ENCODE measurements at regions not wholly inside any gene's neighbourhood (a gene's known extent, or its start where the extent isn't known, plus 50 kb on each side); places are given as distances from the start of the nearest gene placed in this dataset.
"Not testable (repeated sequence)": the region's sequence is repeated elsewhere in the genome, so short reads cannot be mapped to it uniquely, and the experiment has no call there.

DNA sequence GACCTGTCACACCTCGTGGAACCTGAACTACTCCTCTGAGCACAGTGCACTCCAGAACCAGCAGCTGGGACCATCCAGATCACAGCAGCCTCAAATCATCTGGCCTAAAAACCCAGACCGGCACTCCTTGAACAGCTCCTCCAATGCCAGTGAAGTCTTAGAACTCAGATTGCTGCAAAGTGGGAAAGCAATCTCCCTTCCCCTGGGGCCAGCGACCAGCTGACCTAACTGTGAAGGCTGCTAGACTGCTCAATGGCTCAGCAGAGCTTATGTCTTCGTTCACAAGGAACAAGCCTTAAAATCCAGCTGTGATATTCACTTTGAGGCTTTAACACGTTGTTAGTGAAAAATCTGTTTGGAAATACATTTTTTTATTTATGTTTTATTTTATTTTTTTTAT is 243.2 kb downstream of the ANKRD60 start:
- no peak for TF ChIP-seq ZFX (IDR thresholded peaks at IDR 0.05)
- H3K27ac ChIP-seq, result no peak overlapping the region

DNA sequence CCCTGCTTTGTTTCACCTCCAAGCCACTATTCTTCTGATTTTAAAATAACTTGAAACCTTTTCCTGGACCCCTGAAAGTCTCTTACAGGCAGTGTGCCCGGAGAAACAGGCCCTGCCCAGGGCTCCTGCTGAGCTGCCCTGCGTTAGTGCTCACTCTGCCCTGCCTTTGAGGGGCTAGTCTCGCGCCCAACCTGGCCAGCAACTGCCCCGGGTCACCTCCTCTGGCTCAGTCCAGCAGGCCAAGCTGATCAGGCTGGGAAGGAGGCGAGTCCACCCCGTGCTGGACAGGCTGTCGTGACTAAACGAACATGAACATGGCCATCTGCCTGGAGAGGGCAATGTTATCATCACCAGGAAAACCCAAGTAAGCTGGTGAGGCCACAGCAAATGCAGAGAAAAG is 245.4 kb downstream of the ANKRD60 start:
- H3K27ac ChIP-seq, result no peak overlapping the region
- TF ChIP-seq, protein P1, sequence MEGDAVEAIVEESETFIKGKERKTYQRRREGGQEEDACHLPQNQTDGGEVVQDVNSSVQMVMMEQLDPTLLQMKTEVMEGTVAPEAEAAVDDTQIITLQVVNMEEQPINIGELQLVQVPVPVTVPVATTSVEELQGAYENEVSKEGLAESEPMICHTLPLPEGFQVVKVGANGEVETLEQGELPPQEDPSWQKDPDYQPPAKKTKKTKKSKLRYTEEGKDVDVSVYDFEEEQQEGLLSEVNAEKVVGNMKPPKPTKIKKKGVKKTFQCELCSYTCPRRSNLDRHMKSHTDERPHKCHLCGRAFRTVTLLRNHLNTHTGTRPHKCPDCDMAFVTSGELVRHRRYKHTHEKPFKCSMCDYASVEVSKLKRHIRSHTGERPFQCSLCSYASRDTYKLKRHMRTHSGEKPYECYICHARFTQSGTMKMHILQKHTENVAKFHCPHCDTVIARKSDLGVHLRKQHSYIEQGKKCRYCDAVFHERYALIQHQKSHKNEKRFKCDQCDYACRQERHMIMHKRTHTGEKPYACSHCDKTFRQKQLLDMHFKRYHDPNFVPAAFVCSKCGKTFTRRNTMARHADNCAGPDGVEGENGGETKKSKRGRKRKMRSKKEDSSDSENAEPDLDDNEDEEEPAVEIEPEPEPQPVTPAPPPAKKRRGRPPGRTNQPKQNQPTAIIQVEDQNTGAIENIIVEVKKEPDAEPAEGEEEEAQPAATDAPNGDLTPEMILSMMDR (conservative IDR thresholded peaks at IDR 0.05), result no peak
- TF ChIP-seq ZFX (IDR thresholded peaks at IDR 0.05), result no peak

DNA sequence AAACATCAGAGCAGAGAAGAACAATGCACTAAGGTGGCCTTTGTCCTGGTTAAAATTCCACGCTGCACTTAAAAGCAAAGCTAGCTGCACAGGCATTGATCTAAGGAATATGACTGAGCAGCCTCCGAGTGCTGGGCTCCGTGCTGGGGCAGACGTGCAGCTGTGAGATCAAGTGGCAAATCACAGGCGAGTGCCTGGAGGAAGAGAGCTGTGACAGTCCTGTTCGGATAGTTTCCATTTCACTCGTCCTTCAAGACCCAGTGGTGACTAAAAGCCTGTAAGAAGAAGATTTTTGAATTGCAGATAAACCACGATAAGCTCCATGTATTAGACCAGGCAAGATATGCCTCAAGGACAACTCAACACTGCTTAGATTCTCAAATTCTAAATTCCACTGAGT is 247.9 kb downstream of the ANKRD60 start:
- no peak for TF ChIP-seq ZFX (IDR thresholded peaks at IDR 0.05)
- TF ChIP-seq, protein P1 (conservative IDR thresholded peaks at IDR 0.05), result no peak
- H3K27ac ChIP-seq, result no peak overlapping the region

DNA sequence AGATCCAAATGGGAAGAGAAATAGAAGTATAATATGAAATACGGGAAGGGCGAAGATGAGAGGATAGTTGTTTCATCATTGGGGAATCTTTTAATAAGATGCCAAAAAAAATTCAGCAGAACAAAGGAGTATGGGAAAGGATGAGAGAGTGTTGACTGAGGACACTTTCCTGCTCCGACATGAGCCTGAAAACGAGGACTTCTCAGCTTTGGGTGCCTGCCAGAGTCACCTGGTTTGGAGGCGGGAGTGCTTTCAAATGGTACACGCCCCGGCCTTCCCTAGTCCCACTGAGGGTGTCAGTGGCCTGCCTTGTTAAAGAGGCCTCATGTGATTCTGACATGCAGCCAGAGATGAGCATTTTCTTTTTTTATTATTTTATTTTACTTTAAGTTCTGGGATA is 250.9 kb downstream of the ANKRD60 start:
- H3K27ac ChIP-seq, result no peak overlapping the region
- no peak for TF ChIP-seq ZFX (IDR thresholded peaks at IDR 0.05)
- TF ChIP-seq, protein P1 (conservative IDR thresholded peaks at IDR 0.05), result no peak

DNA sequence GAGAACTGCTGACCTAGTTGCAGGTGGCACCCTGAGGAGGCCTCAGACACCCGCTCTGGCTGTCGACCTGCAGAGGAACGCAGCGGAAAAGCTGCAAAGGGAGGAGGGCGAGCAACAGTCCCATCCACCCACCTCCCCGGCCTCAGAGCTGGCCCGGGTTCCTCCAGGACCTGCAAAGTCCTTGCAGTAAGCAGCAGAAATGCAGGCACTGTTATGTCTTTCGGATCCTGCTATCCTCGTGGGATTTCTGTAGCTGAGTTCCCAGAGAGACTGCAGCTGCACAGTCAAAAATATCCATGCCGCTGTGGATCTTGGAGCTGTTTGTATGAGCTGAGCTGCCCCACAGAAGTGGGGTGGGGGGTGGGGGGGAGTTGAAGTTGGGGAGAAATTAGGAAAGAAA is 251.3 kb downstream of the ANKRD60 start:
- H3K27ac ChIP-seq, result no peak overlapping the region
- no peak for TF ChIP-seq ZFX (IDR thresholded peaks at IDR 0.05)
- TF ChIP-seq, protein P1 (conservative IDR thresholded peaks at IDR 0.05), result no peak

DNA sequence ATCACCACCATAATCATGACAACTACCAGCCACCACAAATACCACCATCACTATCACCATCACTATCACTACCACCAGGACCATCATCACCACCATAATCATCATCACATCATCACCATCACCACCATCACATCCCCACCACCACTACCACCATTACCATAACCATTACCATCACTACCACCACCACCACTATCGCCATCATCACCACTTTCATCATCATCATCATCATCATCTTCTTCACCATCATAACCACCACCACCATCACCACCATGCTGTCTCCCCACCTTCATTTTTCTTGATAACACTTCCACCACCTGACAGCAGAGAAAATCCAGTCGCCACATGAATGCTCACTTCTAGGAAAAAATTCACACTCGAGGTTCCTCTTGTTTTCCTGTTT is 253.6 kb downstream of the ANKRD60 start:
- TF ChIP-seq, protein P1 (conservative IDR thresholded peaks at IDR 0.05), result no peak
- TF ChIP-seq ZFX (IDR thresholded peaks at IDR 0.05), result no peak
- H3K27ac ChIP-seq, result no peak overlapping the region

DNA sequence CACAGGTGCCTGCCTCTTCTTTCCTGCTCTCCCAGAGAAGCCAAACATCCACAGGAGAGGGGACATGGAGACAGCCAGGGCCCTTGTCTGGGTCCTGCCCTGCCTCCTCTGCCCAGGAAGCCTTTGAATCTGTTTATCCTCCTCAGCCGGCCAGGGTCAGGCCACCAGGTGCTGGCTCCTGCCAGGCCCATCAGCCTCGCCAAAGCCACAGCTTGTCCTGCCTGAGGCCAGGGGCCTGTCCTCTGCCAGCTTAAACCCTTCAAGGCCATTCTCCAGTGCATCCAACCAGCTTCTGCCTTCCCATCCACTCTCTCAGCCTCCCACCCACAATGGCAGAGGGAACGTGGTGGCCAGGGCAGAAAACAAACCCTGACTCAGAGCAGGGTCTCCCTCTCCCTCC is 254.6 kb downstream of the ANKRD60 start:
- no peak overlapping the region for H3K27ac ChIP-seq
- TF ChIP-seq, protein P1 (conservative IDR thresholded peaks at IDR 0.05), result no peak
- no peak for TF ChIP-seq ZFX (IDR thresholded peaks at IDR 0.05)

DNA sequence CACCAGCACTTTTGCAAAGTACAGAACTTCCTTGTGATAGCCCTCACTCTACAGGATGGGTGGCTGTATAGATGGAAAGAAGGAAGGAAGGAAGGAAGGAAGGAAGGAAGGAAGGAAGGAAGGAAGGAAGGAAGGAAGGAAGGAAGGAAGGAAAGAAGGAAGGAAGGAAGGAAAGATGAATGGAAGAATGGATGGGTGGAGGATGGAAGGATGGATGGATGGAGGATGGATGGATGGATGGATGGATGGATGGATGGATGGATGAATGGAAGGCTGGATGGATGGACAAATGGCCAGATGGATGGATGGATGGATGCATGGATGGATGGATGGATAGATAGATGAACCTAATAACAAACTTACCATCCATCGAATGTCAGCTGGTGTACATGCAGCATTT is 256.9 kb downstream of the ANKRD60 start:
- H3K27ac ChIP-seq, result not testable (repeated sequence)

DNA sequence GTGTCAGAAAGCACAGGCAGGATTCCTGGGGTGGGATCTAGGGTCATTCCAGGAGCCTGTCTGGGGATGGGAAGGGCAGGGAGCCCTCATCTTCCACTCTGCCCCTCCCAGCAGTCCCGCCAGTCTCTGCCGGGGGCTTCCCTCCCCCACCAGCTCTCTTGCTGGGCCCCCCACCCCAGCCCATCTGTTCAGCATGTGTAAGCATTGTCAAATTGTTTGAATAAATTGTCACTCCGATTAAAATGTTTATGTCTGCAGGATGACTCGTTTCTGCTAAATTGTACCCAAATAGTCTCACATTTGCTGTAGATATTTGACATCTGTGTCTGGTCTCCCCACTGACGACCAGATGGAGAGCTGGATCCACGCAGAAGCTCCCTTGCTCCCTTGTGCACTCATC is 257.6 kb downstream of the ANKRD60 start:
- H3K27ac ChIP-seq, result no peak overlapping the region
- TF ChIP-seq, protein P1 (conservative IDR thresholded peaks at IDR 0.05), result no peak
- no peak for TF ChIP-seq ZFX (IDR thresholded peaks at IDR 0.05)
